ENCODE measurements at regions not wholly inside any gene's neighbourhood (a gene's known extent, or its start where the extent isn't known, plus 50 kb on each side); places are given as distances from the start of the nearest gene placed in this dataset.

- Histone ChIP-seq H3K27ac (no peak overlapping the region), H3K4me1 (no peaks in the 10 kb centered on the region), H3K9me3 (no peaks in the 10 kb centered on the region), H3K36me3 (no peaks in the 10 kb centered on the region), H3K27me3 (no peaks in the 10 kb centered on the region), H3K4me3 (no peak overlapping the region)
- 88 to 98% (median 96%) methylated on average over 2 of the region's 2 CpGs for WGBS, 5 donors
- intact Hi-C loops (cut with DNase I; ENCODE audit: low total_unique reads), result no loop called here
- no peak for DNase-seq
- TF ChIP-seq POLR2AphosphoS5 (IDR thresholded peaks at IDR 0.05) (no peak), POLR2A (IDR thresholded peaks at IDR 0.05) (no peak), EP300 (IDR thresholded peaks at IDR 0.05) (no peak), CTCF (IDR thresholded peaks at IDR 0.05) (no peak)
These were observed 373.2 kb upstream of the ACTBL2 start for GRCh38 chr5:57855831-57856230.

- Histone ChIP-seq H3K27me3 (no peaks in the 10 kb centered on the region), H3K4me3 (no peak overlapping the region), H3K9me3 (no peaks in the 10 kb centered on the region), H3K36me3 (no peaks in the 10 kb centered on the region), H3K27ac (no peak overlapping the region), H3K4me1 (no peaks in the 10 kb centered on the region)
- intact Hi-C loops (cut with DNase I; ENCODE audit: low total_unique reads), result no loop called here
- WGBS, 5 donors, result 81 to 90% (median 89%) methylated on average over 3 of the region's 3 CpGs
- no peak for DNase-seq
- TF ChIP-seq CTCF (IDR thresholded peaks at IDR 0.05) (no peak), POLR2A (IDR thresholded peaks at IDR 0.05) (no peak), EP300 (IDR thresholded peaks at IDR 0.05) (no peak)
These were observed 371.5 kb upstream of the ACTBL2 start for GRCh38 chr5:57853929-57854697.

- no peak for TF ChIP-seq POLR2AphosphoS5 (IDR thresholded peaks at IDR 0.05)
- no peak for TF ChIP-seq POLR2A (IDR thresholded peaks at IDR 0.05)
- TF ChIP-seq CTCF (IDR thresholded peaks at IDR 0.05), result no peak
- no peak for TF ChIP-seq EP300 (IDR thresholded peaks at IDR 0.05)
- no peak overlapping the region for H3K4me3 ChIP-seq
- no peaks in the 10 kb centered on the region for H3K27me3 ChIP-seq
- H3K36me3 ChIP-seq, result no peaks in the 10 kb centered on the region
- intact Hi-C loops (cut with DNase I; ENCODE audit: low total_unique reads), result no loop called here
- WGBS, 5 donors, result 76 to 96% (median 91%) methylated on average over 1 of the region's 1 CpG
- no peaks in the 10 kb centered on the region for H3K4me1 ChIP-seq
- no peak overlapping the region for H3K27ac ChIP-seq
- H3K9me3 ChIP-seq, result no peaks in the 10 kb centered on the region
- no peak for DNase-seq
These were observed 367.5 kb upstream of the ACTBL2 start for GRCh38 chr5:57850109-57850508.

- no peaks in the 10 kb centered on the region for H3K9me3 ChIP-seq
- peaks cover 0 to 6% (median 0%) of the 10 kb centered on the region in 4 donors for H3K4me1 ChIP-seq
- DNase-seq, result no peak
- H3K36me3 ChIP-seq, result no peaks in the 10 kb centered on the region
- no peaks in the 10 kb centered on the region for H3K27me3 ChIP-seq
- no peak overlapping the region for H3K4me3 ChIP-seq
- TF ChIP-seq POLR2A (IDR thresholded peaks at IDR 0.05), result no peak
- no peak for TF ChIP-seq EP300 (IDR thresholded peaks at IDR 0.05)
- no peak for TF ChIP-seq POLR2AphosphoS5 (IDR thresholded peaks at IDR 0.05)
- TF ChIP-seq CTCF (IDR thresholded peaks at IDR 0.05), result no peak
- no peak overlapping the region for H3K27ac ChIP-seq
- intact Hi-C loops (cut with DNase I; ENCODE audit: low total_unique reads), result no loop called here
- 88 to 99% (median 92%) methylated on average over 2 of the region's 2 CpGs for WGBS, 5 donors
These were observed 362.4 kb upstream of the ACTBL2 start for GRCh38 chr5:57845025-57845424.

All from stomach (tissue), 8 donors.